ENCODE measurements at regions not wholly inside any gene's neighbourhood (a gene's known extent, or its start where the extent isn't known, plus 50 kb on each side); places are given as distances from the start of the nearest gene placed in this dataset.
A peak's percentile ranks its signal among the peaks of the same experiment; 100 is the strongest.

DNA sequence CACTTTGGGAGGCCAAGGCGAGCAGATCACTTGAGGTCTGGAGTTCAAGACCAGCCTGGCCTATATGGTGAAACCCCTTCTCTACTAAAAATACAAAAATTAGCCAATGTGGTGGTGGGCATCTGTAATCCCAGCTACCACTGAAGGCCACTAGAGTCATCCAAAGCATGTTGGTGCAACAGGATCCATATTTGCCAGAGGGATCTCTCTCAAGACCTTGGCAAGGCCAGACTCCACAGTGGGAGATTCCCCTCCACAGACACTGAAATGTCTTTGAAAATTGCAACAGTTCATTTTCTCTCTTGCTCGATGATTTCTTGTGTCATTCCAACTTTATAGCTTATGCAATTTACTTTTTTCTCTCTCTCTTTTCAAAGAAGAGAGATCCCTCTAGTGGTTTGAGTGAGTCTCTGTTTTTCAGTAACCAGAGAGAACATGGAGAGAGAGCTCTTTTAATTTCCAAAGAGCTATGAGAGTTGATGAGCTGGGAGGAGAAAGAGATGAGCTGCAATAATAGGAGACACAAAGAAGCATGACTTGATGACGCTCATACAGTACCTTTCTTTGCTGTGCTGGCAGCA, 176.8 kb upstream of the USP25 start:
- TF ChIP-seq, protein P1, sequence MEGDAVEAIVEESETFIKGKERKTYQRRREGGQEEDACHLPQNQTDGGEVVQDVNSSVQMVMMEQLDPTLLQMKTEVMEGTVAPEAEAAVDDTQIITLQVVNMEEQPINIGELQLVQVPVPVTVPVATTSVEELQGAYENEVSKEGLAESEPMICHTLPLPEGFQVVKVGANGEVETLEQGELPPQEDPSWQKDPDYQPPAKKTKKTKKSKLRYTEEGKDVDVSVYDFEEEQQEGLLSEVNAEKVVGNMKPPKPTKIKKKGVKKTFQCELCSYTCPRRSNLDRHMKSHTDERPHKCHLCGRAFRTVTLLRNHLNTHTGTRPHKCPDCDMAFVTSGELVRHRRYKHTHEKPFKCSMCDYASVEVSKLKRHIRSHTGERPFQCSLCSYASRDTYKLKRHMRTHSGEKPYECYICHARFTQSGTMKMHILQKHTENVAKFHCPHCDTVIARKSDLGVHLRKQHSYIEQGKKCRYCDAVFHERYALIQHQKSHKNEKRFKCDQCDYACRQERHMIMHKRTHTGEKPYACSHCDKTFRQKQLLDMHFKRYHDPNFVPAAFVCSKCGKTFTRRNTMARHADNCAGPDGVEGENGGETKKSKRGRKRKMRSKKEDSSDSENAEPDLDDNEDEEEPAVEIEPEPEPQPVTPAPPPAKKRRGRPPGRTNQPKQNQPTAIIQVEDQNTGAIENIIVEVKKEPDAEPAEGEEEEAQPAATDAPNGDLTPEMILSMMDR (IDR thresholded peaks at IDR 0.05), result peak; percentile 58
- no peak for TF ChIP-seq EZH2phosphoT487 (IDR thresholded peaks at IDR 0.05)
- TF ChIP-seq EZH2 (IDR thresholded peaks at IDR 0.05), result no peak

Data from neural progenitor cell (in vitro differentiated cells).